ENCODE measurements at regions not wholly inside any gene's neighbourhood (a gene's known extent, or its start where the extent isn't known, plus 50 kb on each side); places are given as distances from the start of the nearest gene placed in this dataset.

DNA sequence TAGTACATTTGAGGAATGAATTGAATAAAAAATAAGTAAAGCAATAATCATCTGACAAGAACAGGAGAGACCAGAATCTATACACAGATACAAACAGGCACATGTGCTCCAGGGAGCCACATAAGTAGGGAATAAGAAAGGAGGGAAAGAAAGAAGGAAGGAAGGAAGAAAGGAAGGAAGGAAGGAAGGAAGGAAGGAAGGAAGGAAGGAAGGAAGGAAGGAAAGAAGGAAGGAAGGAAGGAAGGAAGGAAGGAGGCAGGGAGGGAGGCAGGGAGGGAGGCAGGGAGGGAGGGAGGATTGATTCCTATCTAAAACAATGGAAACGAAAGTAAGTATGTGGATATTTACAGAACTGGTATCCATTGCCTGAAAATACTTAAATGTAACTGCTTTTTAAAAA, 475.8 kb downstream of the NLGN4X start:
- TF ChIP-seq EZH2 (IDR thresholded peaks at IDR 0.05; ENCODE audit: borderline replicate concordance, control insufficient read depth, low read depth, low read length) (no peak), BHLHE40 (IDR thresholded peaks at IDR 0.05; ENCODE audit: borderline replicate concordance in 1 of 2, low read depth in 2 of 2, low read length in 1 of 2) (no peak), FOXM1 (IDR thresholded peaks at IDR 0.05; ENCODE audit: low read depth, low read length) (no peak), EP300 (IDR thresholded peaks at IDR 0.05; ENCODE audit: borderline replicate concordance in 1 of 2, control insufficient read depth in 1 of 2, low read depth in 2 of 2, low read length in 2 of 2) (no peak), GABPA (IDR thresholded peaks at IDR 0.05; ENCODE audit: low read depth) (no peak)
- TF ChIP-seq, protein P1, sequence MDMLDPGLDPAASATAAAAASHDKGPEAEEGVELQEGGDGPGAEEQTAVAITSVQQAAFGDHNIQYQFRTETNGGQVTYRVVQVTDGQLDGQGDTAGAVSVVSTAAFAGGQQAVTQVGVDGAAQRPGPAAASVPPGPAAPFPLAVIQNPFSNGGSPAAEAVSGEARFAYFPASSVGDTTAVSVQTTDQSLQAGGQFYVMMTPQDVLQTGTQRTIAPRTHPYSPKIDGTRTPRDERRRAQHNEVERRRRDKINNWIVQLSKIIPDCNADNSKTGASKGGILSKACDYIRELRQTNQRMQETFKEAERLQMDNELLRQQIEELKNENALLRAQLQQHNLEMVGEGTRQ (IDR thresholded peaks at IDR 0.05; ENCODE audit: borderline replicate concordance, low read depth, low read length) = no peak
- TF ChIP-seq, protein P2, sequence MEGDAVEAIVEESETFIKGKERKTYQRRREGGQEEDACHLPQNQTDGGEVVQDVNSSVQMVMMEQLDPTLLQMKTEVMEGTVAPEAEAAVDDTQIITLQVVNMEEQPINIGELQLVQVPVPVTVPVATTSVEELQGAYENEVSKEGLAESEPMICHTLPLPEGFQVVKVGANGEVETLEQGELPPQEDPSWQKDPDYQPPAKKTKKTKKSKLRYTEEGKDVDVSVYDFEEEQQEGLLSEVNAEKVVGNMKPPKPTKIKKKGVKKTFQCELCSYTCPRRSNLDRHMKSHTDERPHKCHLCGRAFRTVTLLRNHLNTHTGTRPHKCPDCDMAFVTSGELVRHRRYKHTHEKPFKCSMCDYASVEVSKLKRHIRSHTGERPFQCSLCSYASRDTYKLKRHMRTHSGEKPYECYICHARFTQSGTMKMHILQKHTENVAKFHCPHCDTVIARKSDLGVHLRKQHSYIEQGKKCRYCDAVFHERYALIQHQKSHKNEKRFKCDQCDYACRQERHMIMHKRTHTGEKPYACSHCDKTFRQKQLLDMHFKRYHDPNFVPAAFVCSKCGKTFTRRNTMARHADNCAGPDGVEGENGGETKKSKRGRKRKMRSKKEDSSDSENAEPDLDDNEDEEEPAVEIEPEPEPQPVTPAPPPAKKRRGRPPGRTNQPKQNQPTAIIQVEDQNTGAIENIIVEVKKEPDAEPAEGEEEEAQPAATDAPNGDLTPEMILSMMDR (IDR thresholded peaks at IDR 0.05 in 2 of 3, conservative IDR thresholded peaks at IDR 0.05 in 1 of 3; ENCODE audit: control insufficient read depth in 2 of 3, extremely low read depth in 1 of 3, insufficient read depth in 1 of 3, low read depth in 3 of 3, low read length in 3 of 3) = no peak
- TF ChIP-seq, protein P3, sequence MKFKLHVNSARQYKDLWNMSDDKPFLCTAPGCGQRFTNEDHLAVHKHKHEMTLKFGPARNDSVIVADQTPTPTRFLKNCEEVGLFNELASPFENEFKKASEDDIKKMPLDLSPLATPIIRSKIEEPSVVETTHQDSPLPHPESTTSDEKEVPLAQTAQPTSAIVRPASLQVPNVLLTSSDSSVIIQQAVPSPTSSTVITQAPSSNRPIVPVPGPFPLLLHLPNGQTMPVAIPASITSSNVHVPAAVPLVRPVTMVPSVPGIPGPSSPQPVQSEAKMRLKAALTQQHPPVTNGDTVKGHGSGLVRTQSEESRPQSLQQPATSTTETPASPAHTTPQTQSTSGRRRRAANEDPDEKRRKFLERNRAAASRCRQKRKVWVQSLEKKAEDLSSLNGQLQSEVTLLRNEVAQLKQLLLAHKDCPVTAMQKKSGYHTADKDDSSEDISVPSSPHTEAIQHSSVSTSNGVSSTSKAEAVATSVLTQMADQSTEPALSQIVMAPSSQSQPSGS (IDR thresholded peaks at IDR 0.05; ENCODE audit: low read length) = no peak

Measured in GM12878 (cell line).